Right lobe of liver (tissue), 4 donors: ENCODE measurements at regions not wholly inside any gene's neighbourhood (a gene's known extent, or its start where the extent isn't known, plus 50 kb on each side); places are given as distances from the start of the nearest gene placed in this dataset.

Source experiments
- POLR2A ChIP-seq: fragments of 450-650 bp; IDR thresholded peaks from one replicate; pipeline ENCODE4 v1.6.1; 2017; ENCODE audit warnings: antibody characterized with exemption, mild to moderate bottlenecking
- TF ChIP-seq, protein P1 (sequence below), 4 donors: fragments of 200-600 bp in 3 of 4; fragments of 450-650 bp in 1 of 4; IDR thresholded peaks; one replicate each; pipeline versions ENCODE4 v1.5.1 to v1.8.0; 2016 to 2022; ENCODE audit warnings: antibody characterized with exemption in 4 of 4, mild to moderate bottlenecking in 2 of 4
- donor health status: DM: no; HTN: no; CAD: no.
- donor health status: DM: no; HTN: no; CAD: no.
- donor health status: DM: no; HTN: yes; CAD: no.

DNA sequence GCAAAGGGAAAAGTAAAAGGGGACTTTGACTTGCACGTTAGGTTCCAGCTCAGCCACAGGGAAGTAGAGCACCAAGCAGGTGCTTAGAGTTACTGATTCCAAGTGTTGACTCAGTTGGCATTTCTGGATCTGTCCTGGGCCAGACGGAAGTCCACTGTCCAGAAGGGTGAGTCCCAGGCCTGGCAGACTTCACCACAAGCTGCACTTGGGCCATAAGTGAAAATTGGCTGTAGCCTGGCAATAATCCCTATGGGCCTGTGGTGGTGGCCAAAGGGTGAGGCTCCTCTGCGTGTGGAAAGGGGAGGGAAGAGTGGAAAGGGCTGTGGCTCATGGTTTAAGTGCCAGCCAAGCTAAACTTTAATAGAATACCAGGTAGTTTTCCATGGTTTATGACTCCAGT is 121.5 kb downstream of the DTWD1 start:
- TF ChIP-seq, protein P1, sequence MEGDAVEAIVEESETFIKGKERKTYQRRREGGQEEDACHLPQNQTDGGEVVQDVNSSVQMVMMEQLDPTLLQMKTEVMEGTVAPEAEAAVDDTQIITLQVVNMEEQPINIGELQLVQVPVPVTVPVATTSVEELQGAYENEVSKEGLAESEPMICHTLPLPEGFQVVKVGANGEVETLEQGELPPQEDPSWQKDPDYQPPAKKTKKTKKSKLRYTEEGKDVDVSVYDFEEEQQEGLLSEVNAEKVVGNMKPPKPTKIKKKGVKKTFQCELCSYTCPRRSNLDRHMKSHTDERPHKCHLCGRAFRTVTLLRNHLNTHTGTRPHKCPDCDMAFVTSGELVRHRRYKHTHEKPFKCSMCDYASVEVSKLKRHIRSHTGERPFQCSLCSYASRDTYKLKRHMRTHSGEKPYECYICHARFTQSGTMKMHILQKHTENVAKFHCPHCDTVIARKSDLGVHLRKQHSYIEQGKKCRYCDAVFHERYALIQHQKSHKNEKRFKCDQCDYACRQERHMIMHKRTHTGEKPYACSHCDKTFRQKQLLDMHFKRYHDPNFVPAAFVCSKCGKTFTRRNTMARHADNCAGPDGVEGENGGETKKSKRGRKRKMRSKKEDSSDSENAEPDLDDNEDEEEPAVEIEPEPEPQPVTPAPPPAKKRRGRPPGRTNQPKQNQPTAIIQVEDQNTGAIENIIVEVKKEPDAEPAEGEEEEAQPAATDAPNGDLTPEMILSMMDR (IDR thresholded peaks at IDR 0.05) = no peak
- no peak for TF ChIP-seq POLR2A
